ENCODE measurements at regions not wholly inside any gene's neighbourhood (a gene's known extent, or its start where the extent isn't known, plus 50 kb on each side); places are given as distances from the start of the nearest gene placed in this dataset.
A peak's percentile ranks its signal among the peaks of the same experiment; 100 is the strongest.
"Not testable (repeated sequence)": the region's sequence is repeated elsewhere in the genome, so short reads cannot be mapped to it uniquely, and the experiment has no call there.

GRCh38 chr3:198139513-198140167 lies 179.6 kb downstream of the LMLN start:
- H3K79me2 ChIP-seq (ENCODE audit: control insufficient read depth, insufficient read depth, low read length); H2AFZ ChIP-seq (ENCODE audit: low read depth, low read length); intact Hi-C loops (cut with micrococcal nuclease); CTCF ChIA-PET (ENCODE audit: low intra/inter-chr PET ratio); H3K9me3 ChIP-seq (replicated peaks; ENCODE audit: control insufficient read depth, insufficient read depth, low read depth, low read length); H4K20me1 ChIP-seq (replicated peaks; ENCODE audit: control insufficient read depth, insufficient read depth, low read length); H3K4me2 ChIP-seq (ENCODE audit: insufficient read depth, low read length); BruUV-seq (replicated peaks); H3K27me3 ChIP-seq (ENCODE audit: control insufficient read depth in 2 of 2, insufficient read depth in 2 of 2, low read length in 2 of 2); H3K27ac ChIP-seq (ENCODE audit: extremely low read depth, low read depth, low read length); ATAC-seq; DNase-seq (ENCODE audit: extremely low read depth in 1 of 4, low spot score in 3 of 4); in situ Hi-C loops (cut with MboI); FAIRE-seq; H3K9ac ChIP-seq (ENCODE audit: insufficient read depth in 1 of 2, low read depth in 2 of 2, low read length in 2 of 2); H3K9me1 ChIP-seq (ENCODE audit: control insufficient read depth, insufficient read depth, low read length); H3K36me3 ChIP-seq (ENCODE audit: control insufficient read depth, insufficient read depth, low read length); POLR2A ChIA-PET; H3K4me1 ChIP-seq (replicated peaks in 1 of 2; ENCODE audit: control insufficient read depth in 2 of 2, insufficient read depth in 2 of 2, low read length in 2 of 2); H3K4me3 ChIP-seq: not testable (repeated sequence)
- TF ChIP-seq KDM1A (IDR thresholded peaks at IDR 0.05) (peak in 1 of 2 experiments; percentile 14; a peak in 1 of 4 replicates), RBM25 (IDR thresholded peaks at IDR 0.05; ENCODE audit: low read depth, low read length, severe bottlenecking) (peak; percentile 56), ZNF263 (CRISPR knock-in tag; IDR thresholded peaks at IDR 0.05; ENCODE audit: borderline replicate concordance) (peak; percentile 90), BCOR (IDR thresholded peaks at IDR 0.05) (0 out of 2 replicates have a peak, but pooled peaks have one; percentile 61)
- WGBS (ENCODE audit: insufficient coverage, low coverage, missing lambda C conversion rate), result 14% methylated on average over 7 of the region's 8 CpGs

DNA sequence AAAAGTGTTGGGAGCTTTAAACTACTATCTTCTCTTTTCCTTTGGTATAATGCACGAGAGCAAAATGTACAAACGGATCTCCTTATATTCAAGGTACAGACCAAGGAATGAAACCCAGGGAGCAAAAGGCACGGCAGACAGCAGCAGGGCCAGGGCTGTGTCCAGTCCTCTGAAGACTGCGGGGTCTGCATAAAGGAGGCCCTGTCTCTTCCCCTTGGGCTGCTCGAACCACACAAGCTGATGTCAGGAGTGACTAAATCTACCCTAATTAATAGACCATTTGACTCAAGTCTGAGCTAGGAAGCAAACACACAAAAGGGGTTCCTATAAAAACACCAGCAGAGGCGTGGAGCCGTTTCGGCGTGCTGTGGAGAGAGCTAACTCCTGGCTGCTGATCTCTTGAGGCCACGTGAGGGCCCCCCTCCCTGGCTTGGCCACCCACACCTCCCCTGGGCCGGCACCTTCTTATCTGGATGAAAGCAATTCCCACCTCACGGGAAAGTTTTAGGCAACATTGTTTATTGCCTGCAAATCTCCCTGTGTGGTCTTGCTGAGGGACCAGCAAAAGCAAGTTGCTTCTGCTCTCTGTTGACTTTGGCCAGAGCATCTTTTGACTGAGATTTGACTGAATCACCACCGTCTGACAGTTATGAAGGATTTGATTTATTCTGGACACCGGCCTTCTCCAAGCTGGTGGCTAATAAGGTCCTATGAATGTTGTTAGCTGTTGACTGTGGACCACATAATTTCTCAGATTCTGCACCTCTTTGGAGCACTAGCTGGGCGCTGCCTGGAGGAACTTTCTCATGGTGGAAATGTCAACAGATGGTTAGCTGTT lies 183.5 kb downstream of the LMLN start:
- H4K20me1 ChIP-seq (replicated peaks; ENCODE audit: control insufficient read depth, insufficient read depth, low read length); H3K36me3 ChIP-seq (ENCODE audit: control insufficient read depth, insufficient read depth, low read length); H3K27me3 ChIP-seq (ENCODE audit: control insufficient read depth in 2 of 2, insufficient read depth in 2 of 2, low read length in 2 of 2); H2AFZ ChIP-seq (ENCODE audit: low read depth, low read length); H3K4me3 ChIP-seq; H3K9me1 ChIP-seq (ENCODE audit: control insufficient read depth, insufficient read depth, low read length); H3K27ac ChIP-seq (ENCODE audit: extremely low read depth, low read depth, low read length); H3K4me2 ChIP-seq (ENCODE audit: insufficient read depth, low read length); in situ Hi-C loops (cut with MboI); H3K79me2 ChIP-seq (ENCODE audit: control insufficient read depth, insufficient read depth, low read length); POLR2A ChIA-PET; H3K4me1 ChIP-seq (replicated peaks in 1 of 2; ENCODE audit: control insufficient read depth in 2 of 2, insufficient read depth in 2 of 2, low read length in 2 of 2); BruUV-seq (replicated peaks); CTCF ChIA-PET (ENCODE audit: low intra/inter-chr PET ratio); FAIRE-seq; intact Hi-C loops (cut with micrococcal nuclease); H3K9me3 ChIP-seq (replicated peaks; ENCODE audit: control insufficient read depth, insufficient read depth, low read depth, low read length); TF ChIP-seq PBX2 (CRISPR knock-in tag; IDR thresholded peaks at IDR 0.05; ENCODE audit: low read depth): not testable (repeated sequence)
- ATAC-seq, result peak; percentile 34; the same call in 2 of the 3 replicates
- DNase-seq (ENCODE audit: extremely low read depth in 1 of 4, low spot score in 3 of 4), result peak in 3 of 4 experiments; percentile 6 to 25 (median 7)
- peak overlapping the region in 1 of 2 experiments; percentile 17; a peak in 1 of 4 replicates for H3K9ac ChIP-seq (ENCODE audit: insufficient read depth in 1 of 2, low read depth in 2 of 2, low read length in 2 of 2)
- 18% methylated on average over 9 of the region's 15 CpGs for WGBS (ENCODE audit: insufficient coverage, low coverage, missing lambda C conversion rate)
- TF ChIP-seq RAD51 (IDR thresholded peaks at IDR 0.05; ENCODE audit: borderline replicate concordance, low read depth) (0 out of 2 replicates have a peak, but pooled peaks have one; percentile 18), RCOR1 (IDR thresholded peaks at IDR 0.05; ENCODE audit: borderline replicate concordance in 1 of 2, low read depth in 2 of 2, low read length in 2 of 2) (peak in 1 of 2 experiments; percentile 75; a peak in 2 of 4 replicates), PKNOX1 (IDR thresholded peaks at IDR 0.05) (peak; percentile 53), KDM1A (IDR thresholded peaks at IDR 0.05) (peak; percentile 89 to 91), PBX2 (tag; conservative IDR thresholded peaks at IDR 0.05; ENCODE audit: low read depth) (0 out of 2 replicates have a peak, but pooled peaks have one; percentile 19)

All from K562 (cell line).